Stimulated activated CD4-positive, alpha-beta T cell treated with anti-CD3 and anti-CD28 coated beads, Interleukin-15, amount 100 ng/mL, for 48 hours (primary cell): ENCODE measurements at regions not wholly inside any gene's neighbourhood (a gene's known extent, or its start where the extent isn't known, plus 50 kb on each side); places are given as distances from the start of the nearest gene placed in this dataset.
"Not testable (repeated sequence)": the region's sequence is repeated elsewhere in the genome, so short reads cannot be mapped to it uniquely, and the experiment has no call there.

Experiments
- DNase-seq, 2 donors: peaks; one replicate each; pipeline ENCODE4 v3.0.0-alpha.2; 2020; ENCODE audit warnings: low read depth in 2 of 2

- no peak for DNase-seq
Observed at GRCh38 chr11:109680127-109680526, 258.1 kb downstream of the C11orf87 start.

GRCh38 chr11:109682788-109683187 is 260.8 kb downstream of the C11orf87 start:
- DNase-seq: not testable (repeated sequence)

GRCh38 chr11:109695696-109696095 is 273.7 kb downstream of the C11orf87 start:
- DNase-seq: no peak

DNA sequence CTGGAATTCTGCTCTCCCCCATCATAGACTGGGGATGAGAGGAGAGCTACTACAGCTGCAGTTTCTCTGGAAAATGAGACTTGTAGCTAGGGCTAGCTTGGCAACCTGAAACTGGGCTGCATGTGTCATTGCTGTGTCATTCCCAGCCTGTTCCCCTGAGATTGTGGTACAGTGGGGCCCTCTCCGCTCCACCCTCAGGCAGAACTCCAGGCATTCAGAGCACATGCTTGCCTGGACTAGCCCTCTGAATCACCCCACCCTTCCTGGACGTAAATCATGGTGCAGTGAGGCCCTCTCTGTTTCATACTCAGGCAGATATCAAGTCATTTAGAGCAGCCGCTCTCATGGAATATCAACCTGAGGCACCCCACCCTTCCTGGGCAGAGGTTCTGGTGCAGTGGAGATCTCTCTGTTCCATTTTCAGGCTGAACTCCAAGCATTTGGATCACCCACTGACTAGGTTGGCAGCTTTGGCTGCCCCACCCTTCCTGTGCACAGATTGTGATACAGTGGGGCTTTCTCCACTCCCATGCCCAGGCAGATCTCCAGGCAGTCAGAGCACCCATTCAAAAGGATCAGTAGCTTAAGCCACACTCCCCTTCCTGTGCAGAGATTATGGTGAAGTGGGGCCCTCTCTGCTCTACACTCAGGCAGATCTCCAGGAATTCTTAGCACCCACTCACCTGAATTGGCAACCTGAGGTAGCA is 274.4 kb downstream of the C11orf87 start:
- no peak for DNase-seq

- DNase-seq: no peak
Observed at GRCh38 chr11:109697140-109697843, 275.3 kb downstream of the C11orf87 start.

DNA sequence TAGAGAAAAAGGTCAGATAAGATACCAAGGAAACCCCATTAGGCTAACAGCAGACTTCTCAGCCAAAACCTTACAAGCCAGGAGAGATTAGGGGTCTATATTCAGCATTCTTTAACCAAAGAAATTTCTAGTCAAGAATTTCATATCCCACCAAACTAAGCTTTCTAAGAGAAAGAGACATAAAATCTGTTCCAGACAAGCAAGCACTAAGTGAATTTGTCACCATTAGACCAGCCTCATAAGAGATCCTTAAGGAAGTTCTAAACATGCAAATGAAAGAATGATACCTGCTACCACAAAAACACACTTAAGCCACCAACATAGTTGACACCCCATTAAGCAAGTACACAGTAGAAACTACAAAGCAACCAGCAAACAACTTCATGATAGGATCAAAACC is 276.2 kb downstream of the C11orf87 start:
- DNase-seq: no peak

DNA sequence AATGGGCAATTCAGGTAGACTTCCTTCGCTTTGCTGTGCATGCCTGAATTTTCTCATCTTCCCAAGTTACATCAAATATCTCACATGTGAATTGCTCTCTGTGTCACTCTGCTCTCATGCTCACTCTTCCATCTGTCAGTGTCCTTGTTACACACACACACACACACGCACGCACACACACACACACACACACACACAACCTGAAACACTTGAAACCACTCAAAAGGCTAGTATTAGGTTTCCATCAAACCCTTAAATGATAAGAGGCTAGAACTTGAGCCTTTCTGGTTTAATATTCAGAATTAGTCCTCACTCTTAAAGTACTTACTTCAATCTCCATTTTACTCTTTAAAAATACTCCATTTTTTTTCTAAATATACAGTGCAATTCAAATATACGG is 282.4 kb downstream of the C11orf87 start:
- DNase-seq: no peak

DNA sequence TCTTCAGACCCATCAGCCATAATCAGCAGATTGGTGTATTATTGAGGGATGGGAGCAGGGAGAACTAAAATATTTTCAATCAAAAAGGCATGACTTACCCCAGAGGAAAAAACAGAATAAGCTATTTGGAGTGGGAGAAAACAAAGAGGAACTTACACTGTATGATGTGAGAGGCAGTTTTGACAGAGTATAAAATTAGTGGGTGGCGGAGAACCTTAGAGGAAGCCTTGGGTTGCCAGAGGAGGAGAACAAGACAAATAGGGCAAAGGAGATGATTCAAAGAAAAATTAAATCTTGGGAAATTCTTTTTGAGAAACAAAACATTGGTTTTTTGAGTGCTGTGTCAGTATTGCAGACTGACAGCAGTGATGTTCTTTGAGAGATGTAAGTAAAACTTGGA is 285.0 kb downstream of the C11orf87 start:
- no peak for DNase-seq

GRCh38 chr11:109707411-109707810 is 285.4 kb downstream of the C11orf87 start:
- DNase-seq: no peak

DNA sequence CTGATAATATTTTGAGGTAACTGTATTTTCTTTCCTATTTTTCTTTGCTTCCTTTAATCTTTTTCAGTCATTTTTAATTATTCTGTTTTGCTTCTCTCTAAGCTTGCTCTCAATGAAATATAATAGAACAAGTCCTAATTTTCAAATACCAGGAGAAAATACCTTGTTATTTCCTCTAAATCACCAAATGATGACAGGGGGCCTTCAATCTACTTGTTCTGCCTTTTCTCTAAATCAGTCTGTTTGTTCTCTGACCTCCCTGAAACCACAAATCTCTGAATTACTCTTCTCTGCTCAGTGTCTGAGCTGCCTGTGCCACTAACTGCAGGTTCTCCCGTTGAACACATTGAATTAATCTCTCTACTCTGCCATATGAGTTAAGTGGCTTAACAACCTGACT is 286.2 kb downstream of the C11orf87 start:
- DNase-seq: no peak

GRCh38 chr11:109714444-109714843 is 292.5 kb downstream of the C11orf87 start:
- DNase-seq: not testable (repeated sequence)

- DNase-seq: not testable (repeated sequence)
Observed at GRCh38 chr11:109715424-109715823, 293.4 kb downstream of the C11orf87 start.

DNA sequence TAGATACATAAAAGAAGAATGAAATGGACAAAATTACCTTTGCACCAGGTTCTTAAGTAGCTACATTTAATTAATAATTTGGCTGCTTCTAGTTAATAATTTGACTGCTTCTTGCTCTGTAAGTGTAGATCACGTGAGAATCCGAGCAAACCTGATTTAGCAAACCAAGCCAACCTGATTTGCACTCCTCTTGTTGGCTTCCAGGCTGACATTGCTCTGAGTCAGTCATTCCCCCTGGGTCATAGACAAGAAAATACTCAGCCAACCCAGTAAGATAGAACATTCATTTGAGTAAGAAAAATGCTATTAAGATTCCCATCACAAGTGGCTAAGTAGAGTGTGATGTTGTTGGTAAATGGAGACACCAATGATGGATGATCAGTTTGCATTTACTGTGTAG is 304.1 kb downstream of the C11orf87 start:
- no peak for DNase-seq

DNA sequence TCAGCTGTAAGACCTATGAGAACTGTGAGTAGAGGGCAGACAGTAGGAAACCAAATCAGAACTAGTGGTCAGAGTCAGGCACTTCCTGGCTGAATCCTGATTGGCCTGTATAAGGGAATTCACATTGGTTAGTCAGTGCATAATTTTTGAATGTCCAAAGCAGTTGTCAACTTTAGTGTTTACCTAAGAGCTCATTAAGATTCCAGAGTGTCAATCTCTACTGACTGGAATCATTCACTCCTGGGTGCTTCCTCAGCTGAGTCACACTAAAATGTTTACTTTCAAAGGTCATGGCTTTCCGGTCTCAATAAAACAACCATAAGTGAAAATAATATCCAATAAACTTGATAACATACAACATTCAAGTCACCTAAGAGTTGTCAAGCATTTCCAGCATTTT is 306.1 kb downstream of the C11orf87 start:
- no peak for DNase-seq

DNA sequence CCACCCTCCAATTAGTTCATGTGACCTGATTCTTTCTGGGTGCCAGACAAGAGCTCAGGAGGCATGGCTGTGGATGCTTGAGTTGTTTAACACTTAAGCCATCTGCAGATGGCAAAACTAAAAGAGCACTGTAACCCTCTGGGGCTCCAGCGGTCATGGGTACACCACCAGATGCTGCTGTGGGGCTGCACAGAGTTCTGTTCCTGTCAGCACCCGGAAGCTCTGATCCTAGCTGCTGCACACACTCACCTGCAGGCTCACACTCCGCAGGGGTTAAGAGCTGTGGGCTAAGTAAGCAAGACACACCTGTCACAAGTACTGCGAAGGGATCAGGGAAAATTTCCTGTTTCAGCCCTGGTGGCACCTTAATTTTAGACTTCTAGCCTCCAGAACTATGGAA is 307.8 kb downstream of the C11orf87 start:
- no peak for DNase-seq

DNA sequence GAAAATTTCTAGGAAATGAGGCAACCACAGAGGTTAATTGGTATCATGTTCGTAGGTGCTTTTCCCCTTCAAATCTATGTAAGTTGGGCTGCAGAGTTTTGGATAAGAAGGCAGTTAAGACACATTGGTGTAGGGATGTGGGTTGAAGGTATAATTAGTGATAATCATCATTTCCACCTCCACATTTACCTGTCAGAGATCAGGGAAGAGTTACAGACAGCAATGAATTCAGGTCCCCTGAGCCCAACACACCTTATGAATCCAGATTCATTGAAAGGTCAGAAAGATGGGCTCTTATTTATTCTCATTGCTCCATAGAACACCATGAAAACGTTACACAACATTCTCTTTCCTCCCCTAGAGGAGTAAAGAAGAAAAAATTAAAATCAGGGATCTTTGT is 308.7 kb downstream of the C11orf87 start:
- DNase-seq: no peak

GRCh38 chr11:109731451-109731850 is 309.5 kb downstream of the C11orf87 start:
- DNase-seq: no peak

- no peak for DNase-seq
Observed at GRCh38 chr11:109733245-109733644, 311.3 kb downstream of the C11orf87 start.

- DNase-seq: no peak
Observed at GRCh38 chr11:109734566-109734965, 312.6 kb downstream of the C11orf87 start.

DNA sequence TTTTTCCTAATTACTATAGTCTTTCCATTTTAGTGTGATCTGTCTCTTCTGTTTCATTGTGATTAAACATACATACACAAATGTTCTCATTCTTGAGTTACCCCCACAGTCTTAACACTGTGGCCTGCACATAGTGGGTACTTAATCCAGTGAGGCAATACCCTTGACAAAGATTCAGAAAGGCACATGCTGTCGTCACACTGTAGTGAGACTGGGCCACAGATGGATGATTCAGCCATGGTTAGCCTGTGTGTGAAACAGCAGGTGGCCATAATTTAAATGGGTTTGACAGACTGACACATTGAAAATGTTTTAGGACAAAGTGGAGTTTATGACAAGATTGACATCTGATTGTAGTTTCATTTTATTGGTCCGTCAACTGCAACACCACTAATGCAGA is 313.1 kb downstream of the C11orf87 start:
- DNase-seq: no peak

GRCh38 chr11:109739379-109739778 is 317.4 kb downstream of the C11orf87 start:
- DNase-seq: no peak

GRCh38 chr11:109745996-109746625 is 324.1 kb downstream of the C11orf87 start:
- DNase-seq: no peak

- no peak for DNase-seq
Observed at GRCh38 chr11:109747839-109748238, 325.8 kb downstream of the C11orf87 start.
